NCI-H2107 treated with DMSO at 0.1 percent for 48 hours (cell line): ENCODE measurements at regions not wholly inside any gene's neighbourhood (a gene's known extent, or its start where the extent isn't known, plus 50 kb on each side); places are given as distances from the start of the nearest gene placed in this dataset.

ENCODE experiments used
- DNase-seq: peaks from one replicate; lab custom pipeline; 2025; ENCODE audit not compliant: unreplicated experiment; lab: John Stamatoyannopoulos, UW

DNA sequence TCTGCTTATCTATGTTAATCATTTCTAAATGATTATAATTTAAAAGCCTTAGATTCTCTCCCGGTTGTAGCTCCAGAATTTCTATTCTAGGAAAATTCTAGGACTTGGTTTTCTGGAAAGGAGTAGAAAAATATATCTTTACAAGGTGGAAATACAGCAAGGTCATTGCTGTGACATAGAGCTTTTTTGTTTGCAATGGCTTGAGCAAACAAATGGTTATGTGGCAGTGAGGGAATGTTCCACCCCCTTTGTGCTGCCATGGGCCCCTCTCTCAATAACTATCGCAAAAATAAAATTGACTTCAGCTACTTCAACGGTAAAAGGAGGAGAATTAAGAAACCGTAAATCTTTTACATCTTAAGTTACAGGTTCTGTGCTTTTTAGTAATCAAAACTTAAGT lies 517.1 kb downstream of the EPHA3 start:
- DNase-seq: no peak

DNA sequence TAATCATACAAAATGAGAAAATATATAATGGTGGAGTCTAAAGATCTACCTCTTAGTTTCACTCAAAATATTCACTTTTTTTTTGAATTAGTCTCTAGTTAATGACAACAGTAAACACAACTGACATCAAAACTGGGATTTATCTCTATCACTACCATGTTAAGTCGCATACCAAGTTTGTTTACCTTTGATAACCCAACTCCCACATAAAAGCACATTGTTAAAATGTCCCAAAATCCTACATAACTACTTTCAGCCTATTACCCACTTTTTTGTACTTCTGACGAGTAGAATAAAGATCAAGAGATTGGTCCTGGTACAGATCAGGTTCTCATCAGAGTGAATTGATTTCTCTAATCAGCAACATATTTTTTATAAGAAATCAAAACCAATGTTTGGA lies 518.5 kb downstream of the EPHA3 start:
- DNase-seq: no peak

DNA sequence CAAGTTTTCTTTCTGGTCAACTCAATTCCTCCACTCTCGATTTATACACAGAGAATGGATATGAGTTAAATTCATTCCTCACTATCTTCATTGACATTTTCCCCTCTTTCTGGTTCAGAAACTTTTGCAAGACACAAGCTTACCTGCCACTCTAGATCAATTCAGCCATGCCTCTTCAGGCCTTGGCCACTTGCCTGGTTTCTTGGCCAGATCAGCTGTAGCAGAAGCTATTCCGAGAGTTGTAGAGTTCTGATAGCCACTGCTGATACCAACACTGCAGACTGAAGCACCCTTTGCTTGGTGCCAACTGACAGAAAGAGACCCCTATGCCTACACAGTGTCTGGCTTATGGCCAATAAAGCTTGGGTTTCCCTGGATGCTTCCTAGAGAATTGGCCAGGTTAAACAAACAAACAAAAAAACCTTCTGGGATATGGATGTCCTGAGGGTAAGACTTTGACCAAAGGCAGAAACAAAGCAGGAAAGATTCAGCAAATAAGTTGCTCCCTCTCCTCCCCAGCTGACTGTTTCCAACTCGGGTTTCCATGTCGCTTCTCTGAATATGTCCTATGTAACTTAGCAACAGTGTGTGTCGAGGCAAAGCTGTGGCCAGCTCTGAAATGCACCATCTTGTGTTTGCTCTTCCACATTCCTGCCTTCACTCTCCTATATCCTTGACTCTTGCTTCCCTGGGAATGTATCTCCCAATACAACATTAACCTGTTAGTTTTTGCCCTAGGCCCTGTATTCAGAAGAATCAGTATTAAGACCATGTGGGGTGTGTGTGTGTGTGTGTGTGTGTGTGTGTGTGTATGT lies 521.6 kb downstream of the EPHA3 start:
- DNase-seq: no peak

DNA sequence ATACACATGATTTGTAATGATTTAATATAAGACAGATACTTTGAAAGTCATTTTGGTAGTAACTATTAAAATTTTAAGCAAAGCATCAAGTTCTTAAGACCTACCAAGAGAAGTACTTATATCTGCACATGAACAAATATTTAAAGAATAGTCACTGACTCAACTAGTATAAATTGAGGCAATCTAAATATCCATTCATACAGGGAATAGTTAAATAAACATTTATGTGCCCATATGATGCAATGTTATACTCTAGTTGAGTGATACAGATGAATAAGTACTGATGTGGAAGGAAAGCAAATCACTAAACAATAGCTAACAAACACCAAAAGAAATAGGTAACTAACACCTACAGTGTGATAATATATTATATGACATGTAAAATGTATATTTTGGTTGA lies 527.7 kb downstream of the EPHA3 start:
- no peak for DNase-seq

DNA sequence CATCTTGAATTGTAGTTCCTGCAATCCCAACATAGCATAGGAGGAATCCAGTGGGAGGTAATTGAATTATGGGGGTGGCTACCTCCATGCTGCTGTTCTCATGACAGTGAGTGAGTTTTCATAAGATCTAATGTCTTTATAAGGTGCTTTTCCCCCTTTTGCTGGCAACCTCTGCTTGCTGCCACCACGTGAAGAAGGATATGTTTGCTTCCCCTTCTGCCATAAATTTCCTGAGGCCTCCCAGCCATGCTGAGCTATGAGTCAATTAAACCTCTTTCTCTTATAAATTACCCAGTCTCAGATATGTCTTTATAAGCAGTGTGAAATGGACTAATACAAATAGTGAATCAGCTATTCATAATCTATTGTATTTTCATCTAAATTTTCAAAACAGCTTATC lies 537.3 kb downstream of the EPHA3 start:
- DNase-seq: no peak

DNA sequence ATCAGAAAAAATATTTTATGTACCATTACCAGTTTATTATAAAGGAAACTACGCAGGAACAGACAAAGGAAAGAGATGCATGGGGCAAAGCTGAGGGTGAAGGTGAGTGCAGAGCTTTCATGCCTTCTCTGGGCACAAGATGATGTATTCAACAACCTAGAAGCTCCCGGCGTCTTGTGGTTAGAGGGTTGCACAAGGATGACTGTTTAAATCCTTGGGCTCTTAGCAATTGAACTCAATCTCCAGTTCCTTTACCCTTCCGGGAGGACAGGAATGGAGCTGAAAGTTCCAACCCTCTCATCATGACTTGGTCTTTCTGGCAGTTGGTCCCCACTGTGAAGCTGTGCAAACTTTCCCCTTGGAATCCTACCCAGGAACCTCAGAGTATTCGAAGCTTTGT lies 542.0 kb downstream of the EPHA3 start:
- no peak for DNase-seq

DNA sequence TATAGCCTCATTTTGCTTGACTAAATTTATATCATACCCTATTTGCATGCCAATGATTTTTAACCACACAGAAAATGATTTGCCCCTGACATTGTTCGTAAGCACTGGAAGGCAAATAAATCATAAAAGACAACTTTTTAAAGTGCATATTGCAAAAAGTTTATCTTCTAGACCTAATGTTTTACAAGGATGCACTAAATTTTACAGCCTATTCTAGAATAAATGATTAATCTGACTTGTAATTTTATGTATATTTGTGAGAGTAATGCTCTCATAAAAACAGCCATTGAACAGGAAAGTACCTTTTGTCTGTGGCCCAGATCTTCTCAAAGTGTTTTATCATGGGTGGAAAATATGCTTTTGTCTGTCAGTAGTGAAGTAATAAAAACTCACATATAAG lies 546.6 kb downstream of the EPHA3 start:
- DNase-seq: no peak

DNA sequence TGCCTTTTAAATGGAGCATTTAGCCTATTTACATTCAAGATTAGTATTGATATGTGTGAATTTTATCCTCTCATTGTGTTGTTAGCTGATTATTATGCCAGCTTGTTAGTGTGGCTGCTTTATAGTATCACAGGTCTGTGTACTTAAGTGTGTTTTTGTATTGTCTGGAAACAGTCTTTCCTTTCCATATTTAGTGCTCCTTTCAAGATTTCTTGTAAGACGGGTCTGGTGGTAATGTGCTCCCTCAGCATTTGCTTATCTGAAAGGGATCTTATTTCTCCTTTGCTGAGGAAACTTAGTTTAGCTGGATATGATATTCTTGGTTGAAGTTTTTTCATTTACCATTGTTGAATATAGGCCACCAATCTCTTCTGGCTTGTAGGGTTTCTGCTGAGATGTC lies 549.0 kb downstream of the EPHA3 start:
- no peak for DNase-seq

DNA sequence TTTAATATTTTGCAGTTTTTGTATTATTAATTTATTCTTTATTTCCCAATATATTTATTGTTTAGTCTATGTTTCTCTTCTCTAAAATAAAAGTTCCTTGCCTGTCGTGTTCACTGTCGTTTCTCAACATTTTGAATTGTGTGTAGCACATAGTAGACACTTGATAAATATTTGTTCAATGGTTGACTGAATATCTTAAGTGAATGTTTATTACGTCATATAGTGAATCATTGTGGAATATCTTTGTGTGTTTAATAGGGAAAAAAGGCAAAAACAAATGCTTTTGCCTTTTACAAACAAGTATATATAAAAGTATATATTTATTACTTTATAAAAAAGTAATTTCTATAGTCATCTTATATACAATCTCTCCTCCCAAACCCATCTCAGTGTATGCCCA lies 572.3 kb downstream of the EPHA3 start:
- DNase-seq: no peak

DNA sequence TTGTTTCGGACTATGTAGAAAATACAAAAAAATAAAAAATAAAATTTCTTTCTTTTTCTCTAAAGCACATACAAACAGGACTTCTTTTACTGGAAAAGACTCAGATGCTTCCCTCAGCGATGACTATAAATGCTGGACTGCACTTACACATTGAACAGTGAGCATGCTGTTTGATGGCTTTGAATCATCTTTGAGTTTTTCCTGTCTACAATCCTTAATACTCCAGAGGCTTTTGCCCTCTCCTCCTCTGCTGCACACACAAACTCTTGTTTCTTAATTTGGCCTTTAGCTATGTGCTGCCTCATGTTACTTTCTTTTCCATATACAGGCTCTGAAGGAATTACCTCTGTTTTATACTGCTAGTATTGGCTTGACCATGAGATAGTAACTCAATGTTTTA lies 575.1 kb downstream of the EPHA3 start:
- DNase-seq: no peak

DNA sequence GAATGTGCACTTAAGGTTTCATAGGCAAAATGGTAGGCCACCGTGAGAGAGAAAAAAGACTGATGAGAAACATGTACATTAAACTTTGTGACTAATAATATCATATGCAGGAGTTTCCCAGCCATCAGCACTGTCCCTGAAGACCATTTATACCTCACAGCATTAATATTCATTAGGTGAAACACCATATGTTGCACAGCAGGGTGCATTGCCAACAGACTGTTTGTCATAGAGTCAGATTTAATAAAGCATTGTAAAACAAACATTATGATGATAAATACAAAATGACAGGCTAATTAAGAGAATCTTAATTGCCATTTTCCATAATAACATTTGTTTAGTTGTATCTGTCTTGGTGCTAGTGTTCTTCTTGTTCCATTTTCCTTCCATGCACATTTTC lies 578.3 kb downstream of the EPHA3 start:
- DNase-seq: no peak

DNA sequence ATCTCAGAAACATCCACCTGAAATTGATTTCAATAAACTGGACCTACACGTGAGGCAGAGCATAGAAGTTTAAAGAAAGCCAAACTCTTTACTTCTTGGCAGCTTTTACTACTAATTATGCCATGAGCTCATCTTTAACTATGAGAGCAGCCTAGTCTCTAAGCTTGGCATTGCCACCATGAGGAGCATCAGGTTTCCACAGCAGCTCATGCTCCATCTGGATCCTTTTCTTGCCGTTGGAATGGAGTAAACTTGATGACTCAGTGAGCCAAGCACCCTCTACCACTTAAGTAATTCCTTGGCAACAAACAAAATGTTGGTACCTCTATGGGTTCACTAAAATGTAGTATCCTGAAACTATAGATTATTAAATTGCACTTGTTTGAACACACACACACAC lies 583.2 kb downstream of the EPHA3 start:
- DNase-seq: no peak

DNA sequence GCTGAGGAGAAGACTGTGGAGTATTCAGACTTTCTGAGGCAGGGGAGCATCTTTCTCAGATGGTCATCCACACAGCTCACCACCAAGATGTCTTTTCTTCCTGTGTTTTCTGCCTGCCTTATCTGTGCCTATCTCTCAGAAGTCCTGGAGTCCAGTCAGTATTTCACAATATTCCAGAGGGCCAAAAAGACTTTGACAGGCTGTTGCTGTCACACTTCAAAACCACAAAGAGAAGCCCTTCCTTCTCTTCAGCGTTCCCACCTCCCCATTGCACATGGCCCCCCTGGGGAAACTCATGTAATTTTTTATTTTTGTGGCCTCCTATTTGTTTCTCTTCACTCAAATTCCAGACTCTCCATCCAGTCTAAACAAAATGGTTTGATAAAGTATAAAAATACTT lies 585.2 kb downstream of the EPHA3 start:
- no peak for DNase-seq

DNA sequence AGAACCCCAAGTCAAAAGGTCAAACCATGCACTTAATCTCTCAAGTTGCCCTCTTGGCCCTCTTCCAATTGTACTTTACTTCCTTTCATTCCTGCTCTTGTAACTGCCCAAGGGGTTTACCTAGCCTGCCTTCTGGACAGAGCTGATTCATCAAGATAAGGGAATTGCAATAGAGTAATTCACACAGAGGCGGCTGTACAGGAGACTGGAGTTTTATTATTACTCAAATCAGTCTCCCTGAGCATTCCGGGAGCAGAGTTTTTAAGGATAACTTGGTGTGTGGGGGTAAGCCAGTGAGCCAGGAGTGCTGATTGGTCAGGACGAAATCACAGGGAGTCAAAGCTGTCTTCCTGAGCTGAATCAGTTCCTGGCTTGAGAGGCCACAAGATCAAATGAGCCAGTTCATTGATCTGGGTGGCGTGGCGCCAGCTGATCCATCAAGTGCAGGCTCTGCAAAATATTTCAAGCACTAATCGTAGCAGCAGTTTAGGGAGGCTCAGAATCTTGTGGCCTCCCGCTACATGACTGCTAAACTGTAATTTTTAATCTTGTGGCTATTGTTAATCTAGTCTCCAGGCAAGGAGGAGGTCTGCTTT lies 590.0 kb downstream of the EPHA3 start:
- no peak for DNase-seq

DNA sequence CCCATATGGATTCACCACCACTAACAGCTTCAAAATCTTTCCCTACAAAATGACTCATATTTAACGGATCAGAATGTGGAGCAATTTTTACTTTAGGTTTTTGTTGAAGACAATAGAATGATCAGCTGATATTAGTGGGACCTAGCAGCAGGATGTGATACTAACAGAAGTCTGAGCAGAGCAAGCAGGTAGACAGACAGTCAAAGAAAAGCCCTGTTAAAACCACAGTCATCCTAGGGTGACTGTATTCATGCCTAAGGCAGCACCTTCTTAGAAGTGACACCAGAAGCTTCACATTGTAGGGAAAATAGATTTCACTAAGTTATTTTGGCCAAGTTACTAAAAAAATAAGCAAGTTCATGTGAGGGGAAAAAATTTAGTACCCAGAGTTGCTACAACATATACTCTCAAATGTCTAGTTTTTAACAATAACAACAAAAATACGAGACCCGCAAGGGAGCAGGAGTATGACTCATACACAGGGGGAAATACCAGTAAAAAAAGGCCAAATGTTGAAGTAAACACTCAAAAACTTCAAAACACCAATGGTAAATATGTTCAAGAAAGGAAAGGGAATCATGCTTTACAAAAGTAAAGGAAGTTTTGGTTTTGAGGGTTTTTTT lies 590.9 kb downstream of the EPHA3 start:
- DNase-seq: no peak

DNA sequence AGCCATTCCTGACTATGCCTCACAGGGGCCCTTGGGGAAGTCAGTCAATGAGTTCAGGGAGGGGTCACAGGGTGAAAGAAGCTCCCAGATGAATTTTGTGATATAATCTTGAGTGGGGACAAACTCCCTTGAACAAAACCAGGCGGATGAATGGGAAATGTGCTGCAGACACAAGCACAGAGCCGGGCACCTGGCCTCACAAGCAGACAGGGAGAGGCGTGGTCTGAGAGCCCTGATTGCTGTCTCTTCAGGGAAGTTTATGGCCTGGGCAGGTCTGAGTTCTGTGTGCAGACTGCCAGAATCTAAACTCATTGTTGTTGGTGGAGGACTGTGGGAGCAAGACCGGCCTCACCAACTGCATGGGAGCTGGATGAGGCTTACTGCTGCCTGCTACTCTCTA lies 591.8 kb downstream of the EPHA3 start:
- DNase-seq: no peak

DNA sequence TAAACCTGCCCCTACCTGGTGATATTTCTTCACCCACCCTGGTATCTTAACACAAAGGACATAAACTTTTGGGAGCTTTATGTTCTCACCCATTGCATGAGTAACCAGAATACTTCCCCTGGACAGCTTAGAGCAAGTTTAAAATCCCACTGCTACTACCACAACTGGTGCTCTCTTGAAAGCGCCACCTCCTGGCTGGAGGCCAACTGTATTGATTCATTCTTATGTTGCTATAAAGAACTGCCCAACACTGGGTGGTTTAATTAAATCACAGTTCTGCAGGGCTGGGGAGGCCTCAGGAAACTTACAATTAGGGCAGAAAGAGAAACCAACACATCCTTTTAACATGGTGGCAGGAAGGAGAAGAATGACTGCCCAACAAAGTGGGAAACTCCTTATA lies 592.4 kb downstream of the EPHA3 start:
- no peak for DNase-seq

DNA sequence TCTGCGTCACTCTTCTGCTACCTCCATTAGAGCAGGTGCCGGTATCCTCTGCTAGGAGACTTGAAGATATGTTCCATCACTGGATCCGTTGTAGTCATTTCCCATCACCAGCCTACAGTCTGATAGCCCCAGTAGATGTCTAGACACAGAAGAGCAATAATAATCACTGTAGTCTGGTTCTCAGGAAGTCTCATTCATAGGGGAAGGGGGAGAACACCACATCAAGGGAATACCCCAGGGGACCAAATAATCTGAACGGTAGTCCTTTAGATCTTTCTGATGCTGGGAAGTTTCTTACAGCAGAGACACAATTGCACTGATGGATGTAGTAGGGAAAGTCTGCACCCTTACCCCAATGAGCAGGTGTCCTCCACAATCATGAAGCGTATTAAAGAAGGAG lies 595.0 kb downstream of the EPHA3 start:
- no peak for DNase-seq

DNA sequence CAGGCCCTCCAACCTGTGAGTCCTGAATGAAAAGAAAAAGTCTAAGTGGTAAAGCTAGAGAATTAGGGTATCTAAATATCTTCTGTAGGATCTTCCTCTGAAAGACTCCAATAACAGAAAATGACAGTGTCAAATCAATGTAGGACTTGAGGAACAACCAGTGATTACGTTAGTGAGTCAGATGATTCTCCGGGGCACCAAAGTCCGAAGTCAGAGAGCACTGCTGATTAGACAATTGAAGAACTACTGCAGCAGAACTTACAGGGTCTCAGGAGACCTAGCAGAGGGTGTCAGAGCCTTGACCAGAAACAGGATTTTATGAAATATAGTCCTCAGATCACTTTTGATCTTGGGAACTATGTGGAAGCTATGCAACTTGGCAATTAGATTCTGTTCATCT lies 605.8 kb downstream of the EPHA3 start:
- no peak for DNase-seq

DNA sequence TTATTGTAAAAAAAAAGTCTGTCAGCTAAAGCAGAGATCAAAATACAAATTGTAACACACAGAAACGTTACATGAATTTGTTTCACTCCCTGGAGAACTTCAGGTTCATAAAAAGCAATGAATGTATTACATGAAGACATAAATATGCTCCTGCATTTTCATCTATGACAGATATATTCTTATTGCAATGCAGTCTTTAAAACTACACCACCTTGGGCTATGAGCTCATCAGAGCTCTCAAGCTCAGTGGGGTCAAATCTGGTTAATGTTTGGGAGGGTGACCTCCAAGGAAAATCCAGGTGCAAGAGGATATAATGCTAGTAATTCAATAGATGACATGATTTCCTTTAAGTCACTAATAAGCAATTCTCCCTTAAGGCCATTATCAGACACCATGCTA lies 606.8 kb downstream of the EPHA3 start:
- no peak for DNase-seq

DNA sequence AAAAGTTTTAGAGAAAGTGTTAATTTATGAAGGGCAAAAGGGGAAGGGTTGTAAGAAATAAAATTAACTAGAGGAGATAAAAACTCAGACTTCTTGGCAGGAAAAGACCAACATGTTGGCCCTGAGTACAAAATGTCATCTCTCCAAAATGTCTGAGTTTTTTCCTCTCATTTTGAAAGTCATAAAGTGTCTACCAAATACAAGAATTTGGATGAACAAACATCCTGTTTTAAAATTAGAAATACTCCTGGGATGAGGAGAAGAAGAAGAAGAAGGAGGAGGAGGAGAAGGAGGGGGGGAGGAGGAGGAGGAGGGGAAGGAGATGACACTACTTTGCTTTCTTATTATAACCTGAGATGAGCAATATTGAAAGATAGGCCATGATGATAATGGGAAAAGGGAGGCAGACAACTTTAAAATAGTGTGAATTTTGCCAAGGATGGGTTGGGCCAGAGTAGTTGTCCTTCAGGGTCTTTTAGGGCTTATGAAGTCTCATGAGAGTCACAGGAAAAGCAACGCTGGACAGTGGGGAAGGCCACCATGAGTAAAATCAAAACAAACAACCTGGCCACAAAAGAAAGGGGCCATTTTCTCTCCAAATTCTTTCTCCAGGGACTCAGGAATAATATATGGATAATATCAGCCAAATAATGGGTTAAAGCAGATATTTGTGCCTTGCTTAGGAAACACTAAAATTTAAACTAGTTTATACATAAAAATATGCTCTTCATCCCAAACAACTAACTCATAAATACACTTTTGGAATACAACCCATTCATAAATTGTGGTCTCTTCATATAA lies 632.9 kb downstream of the EPHA3 start:
- no peak for DNase-seq

DNA sequence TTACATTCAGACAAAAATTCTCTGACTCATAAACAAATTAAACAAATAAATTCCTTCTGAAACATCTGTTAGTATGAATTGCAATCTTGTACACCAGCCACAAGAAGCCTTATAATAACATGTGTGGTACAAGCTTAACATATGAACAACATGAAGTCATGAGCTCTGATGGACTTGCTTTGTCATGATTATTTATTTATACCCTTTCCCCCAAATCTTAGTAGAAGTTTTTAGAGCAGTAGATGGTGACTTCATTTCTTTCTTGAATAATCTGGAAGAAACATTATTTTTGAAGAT lies 633.4 kb downstream of the EPHA3 start:
- no peak for DNase-seq
